ENCODE measurements at regions not wholly inside any gene's neighbourhood (a gene's known extent, or its start where the extent isn't known, plus 50 kb on each side); places are given as distances from the start of the nearest gene placed in this dataset.

DNA sequence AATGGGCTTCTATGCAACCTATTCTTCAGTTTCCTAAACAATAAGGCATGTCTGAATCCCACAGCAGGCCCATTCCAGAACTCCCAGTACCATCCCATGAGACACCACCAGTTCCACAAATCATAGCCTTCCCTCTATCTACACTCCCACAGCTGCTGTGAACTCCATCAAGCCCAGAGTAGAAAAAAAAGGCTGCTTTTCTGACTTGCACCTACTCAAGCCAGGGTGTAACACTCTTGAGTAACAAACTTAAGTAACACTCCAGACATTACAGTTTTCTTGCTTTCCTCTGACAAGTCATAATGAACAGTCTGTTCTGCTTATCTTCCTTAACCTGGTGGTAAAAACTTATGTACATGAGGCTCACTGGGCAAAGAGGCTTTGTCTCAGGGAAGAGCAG is 283.1 kb downstream of the NFKBIZ start:
- no peaks in the 10 kb centered on the region for H3K9me3 ChIP-seq (replicated peaks in 1 of 2; ENCODE audit: control insufficient read depth in 1 of 2, insufficient read depth in 1 of 2, low read length in 2 of 2)
- H3K4me2 ChIP-seq (replicated peaks; ENCODE audit: extremely low read depth, low read length, poor library complexity, severe bottlenecking): no peak overlapping the region
- H3K27ac ChIP-seq (ENCODE audit: low read depth in 1 of 2, low read length in 2 of 2): no peak overlapping the region
- H2AFZ ChIP-seq (ENCODE audit: insufficient read depth, low read depth, low read length, poor library complexity, severe bottlenecking): peak overlapping the region; percentile 27
- H3K9ac ChIP-seq (ENCODE audit: insufficient read depth, low read length, poor library complexity, severe bottlenecking): no peak overlapping the region
- peaks cover 9 to 13% of the 10 kb centered on the region in 2 donors for H3K4me1 ChIP-seq (ENCODE audit: control insufficient read depth in 1 of 2, insufficient read depth in 2 of 2, low read length in 2 of 2)
- H4K20me1 ChIP-seq (ENCODE audit: insufficient read depth, low read length): no peaks in the 10 kb centered on the region
- peak overlapping the region in 2 of 7 donors; percentile 16 to 32 for H3K27ac Mint-ChIP-seq
- no peaks in the 10 kb centered on the region for H3K27me3 ChIP-seq (ENCODE audit: control insufficient read depth in 2 of 2, insufficient read depth in 2 of 2, low read length in 2 of 2)
- no peak overlapping the region for H3K4me3 ChIP-seq (replicated peaks in 1 of 3; ENCODE audit: low read depth in 2 of 3, low read length in 3 of 3)
- peaks cover 0 to 5% (median 0%) of the 10 kb centered on the region in 7 donors for H3K9me3 Mint-ChIP-seq
- TF ChIP-seq, protein P1, sequence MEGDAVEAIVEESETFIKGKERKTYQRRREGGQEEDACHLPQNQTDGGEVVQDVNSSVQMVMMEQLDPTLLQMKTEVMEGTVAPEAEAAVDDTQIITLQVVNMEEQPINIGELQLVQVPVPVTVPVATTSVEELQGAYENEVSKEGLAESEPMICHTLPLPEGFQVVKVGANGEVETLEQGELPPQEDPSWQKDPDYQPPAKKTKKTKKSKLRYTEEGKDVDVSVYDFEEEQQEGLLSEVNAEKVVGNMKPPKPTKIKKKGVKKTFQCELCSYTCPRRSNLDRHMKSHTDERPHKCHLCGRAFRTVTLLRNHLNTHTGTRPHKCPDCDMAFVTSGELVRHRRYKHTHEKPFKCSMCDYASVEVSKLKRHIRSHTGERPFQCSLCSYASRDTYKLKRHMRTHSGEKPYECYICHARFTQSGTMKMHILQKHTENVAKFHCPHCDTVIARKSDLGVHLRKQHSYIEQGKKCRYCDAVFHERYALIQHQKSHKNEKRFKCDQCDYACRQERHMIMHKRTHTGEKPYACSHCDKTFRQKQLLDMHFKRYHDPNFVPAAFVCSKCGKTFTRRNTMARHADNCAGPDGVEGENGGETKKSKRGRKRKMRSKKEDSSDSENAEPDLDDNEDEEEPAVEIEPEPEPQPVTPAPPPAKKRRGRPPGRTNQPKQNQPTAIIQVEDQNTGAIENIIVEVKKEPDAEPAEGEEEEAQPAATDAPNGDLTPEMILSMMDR (IDR thresholded peaks at IDR 0.05): no peak
- no peaks in the 10 kb centered on the region for H3K36me3 ChIP-seq (replicated peaks in 1 of 2; ENCODE audit: control insufficient read depth in 1 of 2, insufficient read depth in 2 of 2, low read length in 2 of 2)
- H3K36me3 Mint-ChIP-seq: no peaks in the 10 kb centered on the region
- H3K27me3 Mint-ChIP-seq (ENCODE audit: low read depth in 3 of 3): peaks cover 0 to 3% (median 2%) of the 10 kb centered on the region in 3 donors
- no peak for DNase-seq
- H3K79me2 ChIP-seq (ENCODE audit: insufficient read depth, low read length): no peaks in the 10 kb centered on the region
- intact Hi-C loops (cut with micrococcal nuclease): no loop called here
- no peak overlapping the region for H3K4me3 Mint-ChIP-seq
- H3K4me1 Mint-ChIP-seq: peaks cover 31% of the 10 kb centered on the region

DNA sequence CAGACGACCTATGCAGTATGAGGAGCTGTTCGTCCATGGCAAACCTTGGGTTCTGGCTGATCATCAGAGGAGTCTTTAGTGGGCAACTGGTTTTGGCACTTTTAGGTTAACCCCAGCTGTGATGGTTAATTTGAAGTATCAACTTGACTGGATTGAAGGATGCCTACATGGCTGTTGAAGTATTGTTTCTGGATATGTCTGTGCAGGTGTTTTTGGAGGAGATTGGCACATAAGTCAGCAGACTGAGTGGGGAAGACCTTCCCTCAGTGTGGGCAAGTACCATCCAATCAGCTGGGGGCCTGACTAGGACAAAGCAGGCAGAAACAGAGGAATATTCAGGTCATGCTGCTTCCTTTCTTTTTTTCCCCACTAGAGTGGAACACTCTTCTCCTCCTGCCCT is 284.1 kb downstream of the NFKBIZ start:
- no peaks in the 10 kb centered on the region for H4K20me1 ChIP-seq (ENCODE audit: insufficient read depth, low read length)
- no peaks in the 10 kb centered on the region for H3K9me3 ChIP-seq (replicated peaks in 1 of 2; ENCODE audit: control insufficient read depth in 1 of 2, insufficient read depth in 1 of 2, low read length in 2 of 2)
- H3K4me2 ChIP-seq (replicated peaks; ENCODE audit: extremely low read depth, low read length, poor library complexity, severe bottlenecking): no peak overlapping the region
- no peak overlapping the region for H3K27ac ChIP-seq (ENCODE audit: low read depth in 1 of 2, low read length in 2 of 2)
- TF ChIP-seq, protein P1 (IDR thresholded peaks at IDR 0.05): no peak
- no peaks in the 10 kb centered on the region for H3K36me3 ChIP-seq (replicated peaks in 1 of 2; ENCODE audit: control insufficient read depth in 1 of 2, insufficient read depth in 2 of 2, low read length in 2 of 2)
- Mint-ChIP-seq H3K4me1 (peaks cover 31% of the 10 kb centered on the region), H3K27me3 (ENCODE audit: low read depth in 3 of 3) (peaks cover 0 to 3% (median 2%) of the 10 kb centered on the region in 3 donors), H3K4me3 (no peak overlapping the region), H3K27ac (no peak overlapping the region), H3K36me3 (no peaks in the 10 kb centered on the region), H3K9me3 (peaks cover 0 to 1% (median 0%) of the 10 kb centered on the region in 7 donors)
- H3K79me2 ChIP-seq (ENCODE audit: insufficient read depth, low read length): no peaks in the 10 kb centered on the region
- no peak overlapping the region for H2AFZ ChIP-seq (ENCODE audit: insufficient read depth, low read depth, low read length, poor library complexity, severe bottlenecking)
- 100% methylated on average over 2 of the region's 2 CpGs for WGBS (ENCODE audit: insufficient coverage)
- H3K4me3 ChIP-seq (replicated peaks in 1 of 3; ENCODE audit: low read depth in 2 of 3, low read length in 3 of 3): no peak overlapping the region
- H3K9ac ChIP-seq (ENCODE audit: insufficient read depth, low read length, poor library complexity, severe bottlenecking): no peak overlapping the region
- no peaks in the 10 kb centered on the region for H3K27me3 ChIP-seq (ENCODE audit: control insufficient read depth in 2 of 2, insufficient read depth in 2 of 2, low read length in 2 of 2)
- no peak for DNase-seq
- peaks cover 9 to 13% of the 10 kb centered on the region in 2 donors for H3K4me1 ChIP-seq (ENCODE audit: control insufficient read depth in 1 of 2, insufficient read depth in 2 of 2, low read length in 2 of 2)
- intact Hi-C loops (cut with micrococcal nuclease): no loop called here
